SK-N-SH (cell line): ENCODE measurements at regions not wholly inside any gene's neighbourhood (a gene's known extent, or its start where the extent isn't known, plus 50 kb on each side); places are given as distances from the start of the nearest gene placed in this dataset.

Experiments
- CTCF ChIA-PET: fragments of 300-600, 350-600 bp; formaldehyde crosslinking; extraction: SDS; loops from one replicate; lab custom pipeline; 2021; lab: Yijun Ruan, JAX
- POLR2A ChIA-PET: fragments of 350-600 bp; sonication (Branson Sonifier 250); formaldehyde crosslinking; extraction: SDS; loops from one replicate; lab custom pipeline; 2020; ENCODE audit warnings: antibody characterized with exemption, inconsistent platforms; lab: Yijun Ruan, JAX
- DNase-seq: peaks from one replicate; pipeline ENCODE4 v3.0.0; 2012
- H2AFZ ChIP-seq: fragments of 200-600 bp; sonication (generic); 2 replicates; pipeline ENCODE4 v1.8.1; 2016; ENCODE audit warnings: antibody characterized with exemption, mild to moderate bottlenecking, low read depth
- H3F3A ChIP-seq: fragments of 200-600 bp; sonication (generic); replicated peaks from 2 replicates; pipeline ENCODE3; 2016; ENCODE audit warnings: antibody characterized with exemption, mild to moderate bottlenecking; ENCODE audit not compliant: insufficient read depth
- H3K27ac ChIP-seq, 2 experiments: fragments of 200-500 bp in 1 of 2; fragments of 200-600 bp in 1 of 2; sonication (Bioruptor generic) in 1 of 2; sonication (generic), shearing (Covaris generic) in 1 of 2; 2 replicates each; pipeline versions ENCODE4 v1.5.1 to v1.6.1; 2014 to 2016; ENCODE audit warnings: low read depth in 2 of 2, inconsistent platforms in 1 of 2, low read length in 1 of 2, mild to moderate bottlenecking in 1 of 2, mixed read lengths in 1 of 2
- H3K27me3 ChIP-seq: fragments of 200-600 bp; sonication (generic), shearing (Covaris generic); 2 replicates; pipeline ENCODE4 v1.6.1; 2016; ENCODE audit warnings: mixed run types; ENCODE audit not compliant: insufficient read depth
- H3K36me3 ChIP-seq, 2 experiments: fragments of 200-500 bp in 1 of 2; fragments of 200-600 bp in 1 of 2; sonication (Bioruptor generic) in 1 of 2; sonication (generic) in 1 of 2; replicated peaks in 1 of 2; 2 replicates each; pipeline versions ENCODE3 to v1.5.1; 2014 to 2016; ENCODE audit warnings: low read length in 1 of 2, mild to moderate bottlenecking in 1 of 2; ENCODE audit not compliant: insufficient read depth in 2 of 2, control insufficient read depth in 1 of 2
- H3K4me1 ChIP-seq, 2 experiments: fragments of 200-500 bp in 1 of 2; fragments of 200-600 bp in 1 of 2; sonication (Bioruptor generic) in 1 of 2; sonication (generic), shearing (Covaris generic) in 1 of 2; 2 replicates each; pipeline versions ENCODE4 v1.5.1 to v1.6.1; 2014 to 2016; ENCODE audit warnings: low read depth in 1 of 2, low read length in 1 of 2, mixed run types in 1 of 2; ENCODE audit not compliant: insufficient read depth in 2 of 2, control insufficient read depth in 1 of 2
- H3K4me2 ChIP-seq: fragments of 200-600 bp; sonication (generic), shearing (Covaris generic); 2 replicates; pipeline ENCODE4 v1.6.1; 2017; ENCODE audit warnings: mixed run types
- H3K4me3 ChIP-seq, 2 experiments: fragments of 200-500 bp in 1 of 2; fragments of 200-600 bp in 1 of 2; sonication (Bioruptor generic) in 1 of 2; sonication (generic), shearing (Covaris generic) in 1 of 2; 2 replicates each; pipeline versions ENCODE4 v1.5.1 to v1.8.1; 2014 to 2016; ENCODE audit warnings: low read depth in 2 of 2, inconsistent platforms in 1 of 2, low read length in 1 of 2, mild to moderate bottlenecking in 1 of 2, mixed read lengths in 1 of 2, moderate library complexity in 1 of 2
- H3K79me2 ChIP-seq: fragments of 200-600 bp; sonication (generic); 2 replicates; pipeline ENCODE4 v1.8.1; 2017; ENCODE audit warnings: mild to moderate bottlenecking; ENCODE audit not compliant: insufficient read depth
- H3K9ac ChIP-seq: fragments of 200-600 bp; sonication (generic); 2 replicates; pipeline ENCODE4 v1.6.1; 2017; ENCODE audit warnings: mixed run types
- H3K9me2 ChIP-seq: fragments of 200-600 bp; sonication (generic); 2 replicates; pipeline ENCODE4 v1.6.1; 2017; ENCODE audit warnings: mixed run types
- H3K9me3 ChIP-seq: fragments of 200-600 bp; sonication (generic); 2 replicates; pipeline ENCODE4 v1.6.1; 2017; ENCODE audit warnings: mixed run types, mild to moderate bottlenecking, moderate library complexity
- H4K20me1 ChIP-seq: fragments of 200-600 bp; sonication (generic); 2 replicates; pipeline ENCODE4 v1.6.1; 2017; ENCODE audit warnings: mild to moderate bottlenecking, mixed run types; ENCODE audit not compliant: insufficient read depth
- CHD2 ChIP-seq: fragments of 150-350 bp; IDR thresholded peaks from 2 replicates; pipeline ENCODE4 v1.6.1; 2018; ENCODE audit warnings: low read length; ENCODE audit not compliant: partially characterized antibody
- EZH2phosphoT487 ChIP-seq: fragments of 200-600 bp; sonication (generic); IDR thresholded peaks from 2 replicates; pipeline ENCODE4 v1.6.1; 2017; ENCODE audit warnings: low read depth, mixed run types, mild to moderate bottlenecking, antibody characterized with exemption, moderate library complexity, borderline replicate concordance
- FOSL2 ChIP-seq: IDR thresholded peaks from 2 replicates; pipeline ENCODE4 v1.4.0; 2012; ENCODE audit warnings: low read depth, mild to moderate bottlenecking, moderate library complexity, borderline replicate concordance
- GABPA ChIP-seq: IDR thresholded peaks from 2 replicates; pipeline ENCODE4 v1.4.0; 2012; ENCODE audit warnings: low read depth, mild to moderate bottlenecking
- GATA2 ChIP-seq: sonication (generic); formaldehyde crosslinking; IDR thresholded peaks from 2 replicates; pipeline ENCODE4 v1.5.0; 2020; ENCODE audit warnings: mild to moderate bottlenecking, missing genetic modification reagents
- NFIC ChIP-seq: IDR thresholded peaks from 2 replicates; pipeline ENCODE4 v1.4.0; 2012; ENCODE audit warnings: borderline replicate concordance
- NRF1 ChIP-seq: IDR thresholded peaks from 2 replicates; pipeline ENCODE4 v1.6.1; 2012; ENCODE audit warnings: low read depth, mild to moderate bottlenecking, low read length
- POLR2AphosphoS5 ChIP-seq: IDR thresholded peaks from 2 replicates; pipeline ENCODE4 v1.6.1; 2012; ENCODE audit warnings: low read depth, low read length
- RFX5 ChIP-seq: IDR thresholded peaks from 2 replicates; pipeline ENCODE4 v1.6.1; 2012; ENCODE audit warnings: mild to moderate bottlenecking, improper control_type of control experiment, low read length
- SIN3A ChIP-seq: IDR thresholded peaks from 2 replicates; pipeline ENCODE4 v1.6.1; 2012; ENCODE audit warnings: low read depth, mild to moderate bottlenecking, low read length, moderate library complexity, borderline replicate concordance
- WGBS: methylation state at CpG from one replicate; pipeline ENCODE4 v1.1.6; 2017; ENCODE audit warnings: low lambda C conversion rate; 5-methylcytosine and 5-hydroxymethylcytosine counted together
- TF ChIP-seq, protein P1 (sequence below): IDR thresholded peaks from 2 replicates; pipeline ENCODE4 v1.4.0; 2012; ENCODE audit warnings: low read depth, borderline replicate concordance
- TF ChIP-seq, protein P2 (sequence below): IDR thresholded peaks from 2 replicates; pipeline ENCODE4; 2012
- TF ChIP-seq, protein P3 (sequence below): IDR thresholded peaks from 2 replicates; pipeline ENCODE4 v1.4.0; 2012; ENCODE audit warnings: low read depth, borderline replicate concordance
- TF ChIP-seq, protein P4 (sequence below): fragments of 150-350 bp; IDR thresholded peaks from 2 replicates; pipeline ENCODE4 v1.6.1; 2016; ENCODE audit warnings: mild to moderate bottlenecking, low read depth, low read length

DNA sequence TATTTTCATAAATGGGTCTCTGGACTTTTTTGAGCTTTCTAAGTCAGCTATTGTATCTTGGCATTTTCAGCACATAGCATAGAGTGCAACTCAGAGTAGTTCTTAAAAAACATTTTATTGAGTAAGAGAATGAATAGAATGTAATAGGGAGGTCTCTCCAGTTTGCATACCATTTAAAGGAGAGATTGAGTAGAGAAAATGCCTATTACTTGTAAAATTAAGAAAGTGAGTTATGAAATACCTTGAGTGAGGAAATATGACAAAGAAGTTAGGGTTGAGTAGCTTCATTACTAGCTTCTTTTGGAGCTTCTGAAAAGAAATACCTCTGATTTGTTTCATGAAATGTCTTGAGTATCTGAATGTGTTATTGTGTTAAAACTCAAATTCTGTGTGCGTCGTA, 140.0 kb downstream of the AASDHPPT start:
- Histone ChIP-seq H3F3A (no peaks in the 10 kb centered on the region), H3K4me1 (no peaks in the 10 kb centered on the region), H3K36me3 (no peaks in the 10 kb centered on the region), H3K4me2 (no peak overlapping the region), H3K9me3 (no peaks in the 10 kb centered on the region), H3K27me3 (no peaks in the 10 kb centered on the region), H3K9me2 (no peaks in the 10 kb centered on the region), H3K9ac (no peak overlapping the region), H3K27ac (no peak overlapping the region), H4K20me1 (no peaks in the 10 kb centered on the region), H3K79me2 (no peaks in the 10 kb centered on the region), H3K4me3 (no peak overlapping the region), H2AFZ (no peak overlapping the region)
- TF ChIP-seq NFIC: no peak
- TF ChIP-seq RFX5: no peak
- TF ChIP-seq NRF1: no peak
- TF ChIP-seq, protein P1, sequence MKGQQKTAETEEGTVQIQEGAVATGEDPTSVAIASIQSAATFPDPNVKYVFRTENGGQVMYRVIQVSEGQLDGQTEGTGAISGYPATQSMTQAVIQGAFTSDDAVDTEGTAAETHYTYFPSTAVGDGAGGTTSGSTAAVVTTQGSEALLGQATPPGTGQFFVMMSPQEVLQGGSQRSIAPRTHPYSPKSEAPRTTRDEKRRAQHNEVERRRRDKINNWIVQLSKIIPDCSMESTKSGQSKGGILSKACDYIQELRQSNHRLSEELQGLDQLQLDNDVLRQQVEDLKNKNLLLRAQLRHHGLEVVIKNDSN: no peak
- TF ChIP-seq, protein P2, sequence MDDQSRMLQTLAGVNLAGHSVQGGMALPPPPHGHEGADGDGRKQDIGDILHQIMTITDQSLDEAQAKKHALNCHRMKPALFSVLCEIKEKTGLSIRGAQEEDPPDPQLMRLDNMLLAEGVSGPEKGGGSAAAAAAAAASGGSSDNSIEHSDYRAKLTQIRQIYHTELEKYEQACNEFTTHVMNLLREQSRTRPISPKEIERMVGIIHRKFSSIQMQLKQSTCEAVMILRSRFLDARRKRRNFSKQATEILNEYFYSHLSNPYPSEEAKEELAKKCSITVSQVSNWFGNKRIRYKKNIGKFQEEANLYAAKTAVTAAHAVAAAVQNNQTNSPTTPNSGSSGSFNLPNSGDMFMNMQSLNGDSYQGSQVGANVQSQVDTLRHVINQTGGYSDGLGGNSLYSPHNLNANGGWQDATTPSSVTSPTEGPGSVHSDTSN: no peak
- TF ChIP-seq GATA2 (CRISPR knock-in tag): no peak
- no peak for TF ChIP-seq GABPA
- TF ChIP-seq SIN3A: no peak
- no peak for TF ChIP-seq FOSL2
- TF ChIP-seq EZH2phosphoT487: no peak
- TF ChIP-seq CHD2: no peak
- no peak for TF ChIP-seq POLR2AphosphoS5
- TF ChIP-seq, protein P3, sequence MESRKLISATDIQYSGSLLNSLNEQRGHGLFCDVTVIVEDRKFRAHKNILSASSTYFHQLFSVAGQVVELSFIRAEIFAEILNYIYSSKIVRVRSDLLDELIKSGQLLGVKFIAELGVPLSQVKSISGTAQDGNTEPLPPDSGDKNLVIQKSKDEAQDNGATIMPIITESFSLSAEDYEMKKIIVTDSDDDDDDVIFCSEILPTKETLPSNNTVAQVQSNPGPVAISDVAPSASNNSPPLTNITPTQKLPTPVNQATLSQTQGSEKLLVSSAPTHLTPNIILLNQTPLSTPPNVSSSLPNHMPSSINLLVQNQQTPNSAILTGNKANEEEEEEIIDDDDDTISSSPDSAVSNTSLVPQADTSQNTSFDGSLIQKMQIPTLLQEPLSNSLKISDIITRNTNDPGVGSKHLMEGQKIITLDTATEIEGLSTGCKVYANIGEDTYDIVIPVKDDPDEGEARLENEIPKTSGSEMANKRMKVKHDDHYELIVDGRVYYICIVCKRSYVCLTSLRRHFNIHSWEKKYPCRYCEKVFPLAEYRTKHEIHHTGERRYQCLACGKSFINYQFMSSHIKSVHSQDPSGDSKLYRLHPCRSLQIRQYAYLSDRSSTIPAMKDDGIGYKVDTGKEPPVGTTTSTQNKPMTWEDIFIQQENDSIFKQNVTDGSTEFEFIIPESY: no peak
- TF ChIP-seq, protein P4, sequence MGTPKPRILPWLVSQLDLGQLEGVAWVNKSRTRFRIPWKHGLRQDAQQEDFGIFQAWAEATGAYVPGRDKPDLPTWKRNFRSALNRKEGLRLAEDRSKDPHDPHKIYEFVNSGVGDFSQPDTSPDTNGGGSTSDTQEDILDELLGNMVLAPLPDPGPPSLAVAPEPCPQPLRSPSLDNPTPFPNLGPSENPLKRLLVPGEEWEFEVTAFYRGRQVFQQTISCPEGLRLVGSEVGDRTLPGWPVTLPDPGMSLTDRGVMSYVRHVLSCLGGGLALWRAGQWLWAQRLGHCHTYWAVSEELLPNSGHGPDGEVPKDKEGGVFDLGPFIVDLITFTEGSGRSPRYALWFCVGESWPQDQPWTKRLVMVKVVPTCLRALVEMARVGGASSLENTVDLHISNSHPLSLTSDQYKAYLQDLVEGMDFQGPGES: no peak
- ChIA-PET POLR2A (no interaction called here), CTCF (no interaction called here)
- WGBS: 95% methylated on average over 2 of the region's 2 CpGs
- no peak for DNase-seq
